Spinal cord (tissue), 9 donors: ENCODE measurements at regions not wholly inside any gene's neighbourhood (a gene's known extent, or its start where the extent isn't known, plus 50 kb on each side); places are given as distances from the start of the nearest gene placed in this dataset.

Experiments used
- DNase-seq, 6 donors: peaks; one replicate each; pipeline versions ENCODE4 v3.0.0 to v3.0.0-alpha.2; 2013 to 2015; ENCODE audit warnings: low spot score in 6 of 6, low read depth in 4 of 6
- H3K27ac ChIP-seq: one replicate; pipeline ENCODE4 v1.5.1; 2013; ENCODE audit warnings: low read depth, low read length, control low read depth
- H3K27me3 ChIP-seq: one replicate; pipeline ENCODE4 v1.6.1; 2013; ENCODE audit warnings: low read length; ENCODE audit not compliant: control insufficient read depth, insufficient read depth
- H3K36me3 ChIP-seq: one replicate; pipeline ENCODE4 v1.6.1; 2013; ENCODE audit warnings: low read length; ENCODE audit not compliant: control insufficient read depth, insufficient read depth
- H3K4me1 ChIP-seq: one replicate; pipeline ENCODE4 v1.6.1; 2013; ENCODE audit warnings: low read length; ENCODE audit not compliant: control insufficient read depth, insufficient read depth
- H3K4me3 ChIP-seq: one replicate; pipeline ENCODE4 v1.5.1; 2013; ENCODE audit warnings: low read depth, low read length, control low read depth
- H3K9me3 ChIP-seq: one replicate; pipeline ENCODE4 v1.6.1; 2013; ENCODE audit warnings: low read length; ENCODE audit not compliant: control insufficient read depth, insufficient read depth
- WGBS: methylation state at CpG from one replicate; pipeline ENCODE4 v1.1.5; 2013; ENCODE audit warnings: missing lambda C conversion rate; ENCODE audit not compliant: insufficient coverage; 5-methylcytosine and 5-hydroxymethylcytosine counted together
- donor health status: healthy.

GRCh38 chr6:68256391-68256790 lies 378.7 kb upstream of the ADGRB3 start:
- H3K27ac ChIP-seq = no peak overlapping the region
- WGBS = no CpG with 5 or more reads among the region's 2 CpGs
- H3K4me1 ChIP-seq = no peaks in the 10 kb centered on the region
- H3K27me3 ChIP-seq = no peaks in the 10 kb centered on the region
- no peaks in the 10 kb centered on the region for H3K9me3 ChIP-seq
- H3K4me3 ChIP-seq = no peak overlapping the region
- no peak for DNase-seq
- no peaks in the 10 kb centered on the region for H3K36me3 ChIP-seq

- no peaks in the 10 kb centered on the region for H3K27me3 ChIP-seq
- no peak for DNase-seq
- H3K4me1 ChIP-seq = no peaks in the 10 kb centered on the region
- H3K4me3 ChIP-seq = no peak overlapping the region
- no CpG with 5 or more reads among the region's 2 CpGs for WGBS
- H3K9me3 ChIP-seq = peaks cover 1% of the 10 kb centered on the region
- no peak overlapping the region for H3K27ac ChIP-seq
- H3K36me3 ChIP-seq = no peaks in the 10 kb centered on the region
These were observed 382.4 kb upstream of the ADGRB3 start for GRCh38 chr6:68252632-68253031.

- Histone ChIP-seq H3K9me3 (peaks cover 3% of the 10 kb centered on the region), H3K27me3 (no peaks in the 10 kb centered on the region), H3K4me3 (no peak overlapping the region), H3K36me3 (no peaks in the 10 kb centered on the region), H3K27ac (no peak overlapping the region), H3K4me1 (no peaks in the 10 kb centered on the region)
- no peak for DNase-seq
- 40% methylated on average over 1 of the region's 4 CpGs for WGBS
These were observed 387.3 kb upstream of the ADGRB3 start for GRCh38 chr6:68247782-68248181.

GRCh38 chr6:68240726-68241125 lies 394.4 kb upstream of the ADGRB3 start:
- Histone ChIP-seq H3K27ac (no peak overlapping the region), H3K27me3 (no peaks in the 10 kb centered on the region), H3K9me3 (peaks cover 1% of the 10 kb centered on the region), H3K4me3 (no peak overlapping the region), H3K4me1 (no peaks in the 10 kb centered on the region), H3K36me3 (no peaks in the 10 kb centered on the region)
- DNase-seq = no peak

- H3K4me1 ChIP-seq = no peaks in the 10 kb centered on the region
- H3K9me3 ChIP-seq = no peaks in the 10 kb centered on the region
- no peaks in the 10 kb centered on the region for H3K36me3 ChIP-seq
- WGBS = no CpG with 5 or more reads among the region's 2 CpGs
- no peak overlapping the region for H3K27ac ChIP-seq
- H3K4me3 ChIP-seq = no peak overlapping the region
- DNase-seq = no peak
- no peaks in the 10 kb centered on the region for H3K27me3 ChIP-seq
These were observed 396.0 kb upstream of the ADGRB3 start for GRCh38 chr6:68239034-68239433.

GRCh38 chr6:68238097-68238601 lies 396.9 kb upstream of the ADGRB3 start:
- no peak overlapping the region for H3K27ac ChIP-seq
- no peaks in the 10 kb centered on the region for H3K27me3 ChIP-seq
- no peaks in the 10 kb centered on the region for H3K4me1 ChIP-seq
- DNase-seq = peak in 1 of 6 donors; percentile 10
- no CpG with 5 or more reads among the region's 1 CpG for WGBS
- no peaks in the 10 kb centered on the region for H3K9me3 ChIP-seq
- H3K36me3 ChIP-seq = no peaks in the 10 kb centered on the region
- H3K4me3 ChIP-seq = no peak overlapping the region

GRCh38 chr6:68237205-68237604 lies 397.9 kb upstream of the ADGRB3 start:
- H3K27me3 ChIP-seq = no peaks in the 10 kb centered on the region
- 33% methylated on average over 2 of the region's 6 CpGs for WGBS
- H3K4me3 ChIP-seq = no peak overlapping the region
- no peaks in the 10 kb centered on the region for H3K9me3 ChIP-seq
- no peaks in the 10 kb centered on the region for H3K4me1 ChIP-seq
- H3K27ac ChIP-seq = no peak overlapping the region
- H3K36me3 ChIP-seq = no peaks in the 10 kb centered on the region
- DNase-seq = no peak

GRCh38 chr6:68235326-68235784 lies 399.7 kb upstream of the ADGRB3 start:
- Histone ChIP-seq H3K4me1 (no peaks in the 10 kb centered on the region), H3K27ac (no peak overlapping the region), H3K36me3 (no peaks in the 10 kb centered on the region), H3K27me3 (no peaks in the 10 kb centered on the region), H3K9me3 (no peaks in the 10 kb centered on the region), H3K4me3 (no peak overlapping the region)
- WGBS = 8% methylated on average over 1 of the region's 1 CpG
- DNase-seq = peak in 4 of 6 donors; percentile 15 to 72 (median 51)

- Histone ChIP-seq H3K4me1 (no peaks in the 10 kb centered on the region), H3K27ac (no peak overlapping the region), H3K27me3 (no peaks in the 10 kb centered on the region), H3K4me3 (no peak overlapping the region), H3K36me3 (no peaks in the 10 kb centered on the region), H3K9me3 (no peaks in the 10 kb centered on the region)
- no peak for DNase-seq
- WGBS = no CpG with 5 or more reads among the region's 2 CpGs
These were observed 401.5 kb upstream of the ADGRB3 start for GRCh38 chr6:68233623-68234022.

GRCh38 chr6:68229566-68229965 lies 405.5 kb upstream of the ADGRB3 start:
- no CpG with 5 or more reads among the region's 1 CpG for WGBS
- Histone ChIP-seq H3K27me3 (no peaks in the 10 kb centered on the region), H3K9me3 (no peaks in the 10 kb centered on the region), H3K4me3 (no peak overlapping the region), H3K36me3 (no peaks in the 10 kb centered on the region), H3K27ac (no peak overlapping the region), H3K4me1 (no peaks in the 10 kb centered on the region)
- DNase-seq = no peak
